Transverse colon (tissue), 4 donors: ENCODE measurements at regions not wholly inside any gene's neighbourhood (a gene's known extent, or its start where the extent isn't known, plus 50 kb on each side); places are given as distances from the start of the nearest gene placed in this dataset.

Experiments
- EP300 ChIP-seq: sonication (generic); formaldehyde crosslinking; IDR thresholded peaks from one replicate; pipeline ENCODE4 v1.6.1; 2017; ENCODE audit warnings: antibody characterized with exemption, low read depth
- POLR2A ChIP-seq: fragments of 450-650 bp; IDR thresholded peaks from one replicate; pipeline ENCODE4 v1.6.1; 2016; ENCODE audit warnings: antibody characterized with exemption, mild to moderate bottlenecking, moderate library complexity
- POLR2AphosphoS5 ChIP-seq, 3 donors: sonication (generic); formaldehyde crosslinking; IDR thresholded peaks; one replicate each; pipeline ENCODE4 v1.6.1; 2016; ENCODE audit warnings: antibody characterized with exemption in 3 of 3
- TF ChIP-seq, protein P1 (sequence below), 5 experiments: fragments of 200-600 bp in 3 of 5; fragments of 450-650 bp in 2 of 5; sonication (generic) in 3 of 5; IDR thresholded peaks; 1 replicate in 2 of 5; 2 replicates in 3 of 5; pipeline ENCODE4 v1.5.1; 2016 to 2017; ENCODE audit warnings: antibody characterized with exemption in 5 of 5, inconsistent platforms in 3 of 5, mild to moderate bottlenecking in 2 of 5, moderate library complexity in 1 of 5

DNA sequence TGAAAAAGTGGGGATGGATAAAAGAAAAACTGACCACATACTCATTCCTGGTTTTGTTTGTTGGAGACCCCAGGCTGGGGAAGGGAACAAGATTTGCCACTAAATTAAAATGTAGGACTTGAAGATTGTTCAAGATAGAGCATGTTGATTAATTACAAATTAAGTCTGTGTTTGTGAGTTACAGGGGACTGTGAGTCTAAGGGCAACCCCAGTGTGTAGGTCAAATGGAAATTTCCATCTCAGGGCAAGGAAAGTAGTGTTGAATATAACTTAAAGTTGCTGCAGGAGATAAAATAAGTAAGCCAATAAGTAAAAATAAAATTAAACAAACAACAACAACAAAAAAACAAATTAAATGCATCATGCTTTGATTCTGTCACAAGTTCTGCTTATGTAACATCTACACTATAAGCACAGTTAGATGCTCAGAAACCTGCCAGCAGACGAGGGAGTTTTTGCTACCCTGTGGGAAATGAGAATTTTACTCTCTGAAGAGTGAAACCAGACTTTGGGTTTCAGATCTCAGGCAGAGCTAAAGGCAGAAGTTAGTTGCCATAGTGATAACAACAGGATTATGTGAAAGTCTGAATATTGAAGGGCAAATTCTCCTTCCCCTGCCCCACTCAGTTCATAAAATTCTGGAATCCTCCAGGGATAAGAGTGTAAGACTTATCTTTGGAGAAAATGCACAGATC is 352.3 kb downstream of the GRXCR1 start:
- TF ChIP-seq POLR2A (no peak), POLR2AphosphoS5 (IDR thresholded peaks at IDR 0.05) (no peak), EP300 (no peak)
- TF ChIP-seq, protein P1, sequence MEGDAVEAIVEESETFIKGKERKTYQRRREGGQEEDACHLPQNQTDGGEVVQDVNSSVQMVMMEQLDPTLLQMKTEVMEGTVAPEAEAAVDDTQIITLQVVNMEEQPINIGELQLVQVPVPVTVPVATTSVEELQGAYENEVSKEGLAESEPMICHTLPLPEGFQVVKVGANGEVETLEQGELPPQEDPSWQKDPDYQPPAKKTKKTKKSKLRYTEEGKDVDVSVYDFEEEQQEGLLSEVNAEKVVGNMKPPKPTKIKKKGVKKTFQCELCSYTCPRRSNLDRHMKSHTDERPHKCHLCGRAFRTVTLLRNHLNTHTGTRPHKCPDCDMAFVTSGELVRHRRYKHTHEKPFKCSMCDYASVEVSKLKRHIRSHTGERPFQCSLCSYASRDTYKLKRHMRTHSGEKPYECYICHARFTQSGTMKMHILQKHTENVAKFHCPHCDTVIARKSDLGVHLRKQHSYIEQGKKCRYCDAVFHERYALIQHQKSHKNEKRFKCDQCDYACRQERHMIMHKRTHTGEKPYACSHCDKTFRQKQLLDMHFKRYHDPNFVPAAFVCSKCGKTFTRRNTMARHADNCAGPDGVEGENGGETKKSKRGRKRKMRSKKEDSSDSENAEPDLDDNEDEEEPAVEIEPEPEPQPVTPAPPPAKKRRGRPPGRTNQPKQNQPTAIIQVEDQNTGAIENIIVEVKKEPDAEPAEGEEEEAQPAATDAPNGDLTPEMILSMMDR (IDR thresholded peaks at IDR 0.05), result no peak
